GM12878 (cell line): ENCODE measurements at regions not wholly inside any gene's neighbourhood (a gene's known extent, or its start where the extent isn't known, plus 50 kb on each side); places are given as distances from the start of the nearest gene placed in this dataset.

ENCODE experiments used
- ATAC-seq: fragments of 200-7000 bp; cut with Tn5 transposase; 3 replicates; pipeline ENCODE4 v1.9.1; 2020; ENCODE audit warnings: mild to moderate bottlenecking, moderate library complexity
- BruUV-seq: library from RNA; stranded (reverse); fragments of 400-500 nt; replicated peaks from 2 replicates; lab custom pipeline; 2021; lab: Mats Ljungman, UMichigan
- CTCF ChIA-PET: fragments of 300-600 bp; sonication (Branson Sonifier 250); formaldehyde crosslinking; extraction: SDS; loops from one replicate; lab custom pipeline; 2021; ENCODE audit warnings: inconsistent platforms; lab: Yijun Ruan, JAX
- POLR2A ChIA-PET: fragments of 350-600 bp; formaldehyde crosslinking; extraction: SDS; loops from one replicate; lab custom pipeline; 2021; ENCODE audit warnings: inconsistent platforms; lab: Charles Lee
- RAD21 ChIA-PET: fragments of 300-600 bp; sonication (Branson Sonifier 250); formaldehyde crosslinking; loops from one replicate; lab custom pipeline; 2023; ENCODE audit warnings: antibody characterized with exemption; ENCODE audit not compliant: unreplicated experiment; lab: Charles Lee
- SMC1A ChIA-PET: fragments of 300-600 bp; sonication (Branson Sonifier 250); formaldehyde crosslinking; loops from one replicate; lab custom pipeline; 2023; ENCODE audit not compliant: unreplicated experiment, uncharacterized antibody; lab: Charles Lee
- DNase-seq: peaks from one replicate; pipeline ENCODE4 v3.0.0-alpha.2; 2011; ENCODE audit warnings: low read depth, low spot score
- FAIRE-seq: peaks from 3 replicates; lab custom pipeline; 2011; peaks lifted over from hg19 to GRCh38; lab: Jason Lieb, UNC
- H2AFZ ChIP-seq: 2 replicates; pipeline ENCODE4 v1.6.0; 2011; ENCODE audit warnings: low read depth, low read length, control low read depth; ENCODE audit not compliant: control insufficient read depth
- H3K27ac ChIP-seq: 2 replicates; pipeline ENCODE4 v1.5.1; 2011; ENCODE audit warnings: control low read depth; ENCODE audit not compliant: control insufficient read depth, insufficient read depth
- H3K27me3 ChIP-seq, 2 experiments: replicated peaks in 1 of 2; 2 replicates each; pipeline versions ENCODE4 v1.6.0 to v1.6.1; 2011; ENCODE audit warnings: low read length in 1 of 2; ENCODE audit not compliant: control insufficient read depth in 2 of 2, insufficient read depth in 2 of 2
- H3K36me3 ChIP-seq, 2 experiments: 2 replicates each; pipeline ENCODE4 v1.5.1; 2011; ENCODE audit warnings: low read length in 1 of 2; ENCODE audit not compliant: control insufficient read depth in 2 of 2, insufficient read depth in 2 of 2
- H3K4me1 ChIP-seq: 2 replicates; pipeline ENCODE4 v1.6.1; 2011; ENCODE audit warnings: mild to moderate bottlenecking, low read length, moderate library complexity, mixed read lengths; ENCODE audit not compliant: control insufficient read depth, insufficient read depth
- H3K4me2 ChIP-seq: 2 replicates; pipeline ENCODE4 v1.6.0; 2011; ENCODE audit warnings: control low read depth; ENCODE audit not compliant: control insufficient read depth, insufficient read depth
- H3K4me3 ChIP-seq: fragments of 200-600 bp; sonication (generic); 2 replicates; pipeline ENCODE4 v1.5.1; 2016
- H3K79me2 ChIP-seq: 2 replicates; pipeline ENCODE4 v1.6.0; 2011; ENCODE audit warnings: low read length; ENCODE audit not compliant: control insufficient read depth, insufficient read depth
- H3K9ac ChIP-seq: 2 replicates; pipeline ENCODE4 v1.8.0; 2011; ENCODE audit warnings: low read length, control low read depth, mixed read lengths; ENCODE audit not compliant: control insufficient read depth, insufficient read depth
- H3K9me3 ChIP-seq: replicated peaks from 3 replicates; pipeline ENCODE4 v1.5.1; 2011; ENCODE audit warnings: mild to moderate bottlenecking, low read length; ENCODE audit not compliant: control insufficient read depth, insufficient read depth
- H4K20me1 ChIP-seq: 2 replicates; pipeline ENCODE4 v1.6.0; 2011; ENCODE audit not compliant: control insufficient read depth, insufficient read depth
- CHD1 ChIP-seq: IDR thresholded peaks from 2 replicates; pipeline ENCODE4 v1.6.1; 2012; ENCODE audit warnings: low read depth, low read length, improper control_type of control experiment
- CHD4 ChIP-seq: fragments of 200-600 bp; sonication (generic); IDR thresholded peaks from 2 replicates; pipeline ENCODE4 v1.6.1; 2016; ENCODE audit warnings: mild to moderate bottlenecking
- SREBF1 ChIP-seq: IDR thresholded peaks from 2 replicates; pipeline ENCODE4 v1.6.1; 2012; ENCODE audit warnings: mild to moderate bottlenecking, low read length
- TBL1XR1 ChIP-seq: IDR thresholded peaks from 2 replicates; pipeline ENCODE4 v1.6.1; 2012; ENCODE audit warnings: low read depth, low read length, improper control_type of control experiment
- TCF12 ChIP-seq: IDR thresholded peaks from 2 replicates; pipeline ENCODE4 v1.6.1; 2011; ENCODE audit warnings: low read depth, mild to moderate bottlenecking, low read length
- TCF3 ChIP-seq: IDR thresholded peaks from 2 replicates; pipeline ENCODE4 v1.6.1; 2012; ENCODE audit warnings: low read depth, mild to moderate bottlenecking, low read length, borderline replicate concordance; ENCODE audit not compliant: insufficient read depth
- ZNF622 ChIP-seq: fragments of 450-650 bp; IDR thresholded peaks from 2 replicates; pipeline ENCODE4 v1.6.1; 2017; ENCODE audit warnings: mild to moderate bottlenecking, inconsistent platforms
- WGBS: methylation state at CpG from one replicate; pipeline ENCODE4 v1.1.6; 2016; ENCODE audit warnings: low lambda C conversion rate; ENCODE audit not compliant: insufficient replicate concordance, insufficient coverage; ENCODE audit errors: missing lambda C conversion rate; 5-methylcytosine and 5-hydroxymethylcytosine counted together
- in situ Hi-C: fragments of 300-500 bp; cut with MboI; formaldehyde crosslinking; loops from 9 replicates; pipeline ENCODE4 v1.14.3; 2018; ENCODE audit warnings: mixed read lengths
- intact Hi-C: fragments of 100-400 bp; cut with micrococcal nuclease; formaldehyde crosslinking; loops from one replicate; pipeline ENCODE4 v1.14.2; 2022; ENCODE audit not compliant: unreplicated experiment
- TF ChIP-seq, protein P1 (sequence below): IDR thresholded peaks from 2 replicates; pipeline ENCODE4 v1.6.1; 2012; ENCODE audit warnings: low read depth, low read length, improper control_type of control experiment
- TF ChIP-seq, protein P2 (sequence below): fragments of 450-650 bp; IDR thresholded peaks from 2 replicates; pipeline ENCODE4 v1.6.1; 2017; ENCODE audit warnings: borderline replicate concordance
- TF ChIP-seq, protein P3 (sequence below): fragments of 450-650 bp; IDR thresholded peaks from 2 replicates; pipeline ENCODE4 v1.6.1; 2016; ENCODE audit warnings: mild to moderate bottlenecking
- TF ChIP-seq, protein P4 (sequence below): fragments of 450-650 bp; conservative IDR thresholded peaks from 2 replicates; pipeline ENCODE4 v1.6.1; 2017; ENCODE audit warnings: mild to moderate bottlenecking, moderate library complexity
- TF ChIP-seq, protein P5 (sequence below): fragments of 150-350 bp; IDR thresholded peaks from 2 replicates; pipeline ENCODE4 v1.6.1; 2016; ENCODE audit warnings: low read depth, low read length

DNA sequence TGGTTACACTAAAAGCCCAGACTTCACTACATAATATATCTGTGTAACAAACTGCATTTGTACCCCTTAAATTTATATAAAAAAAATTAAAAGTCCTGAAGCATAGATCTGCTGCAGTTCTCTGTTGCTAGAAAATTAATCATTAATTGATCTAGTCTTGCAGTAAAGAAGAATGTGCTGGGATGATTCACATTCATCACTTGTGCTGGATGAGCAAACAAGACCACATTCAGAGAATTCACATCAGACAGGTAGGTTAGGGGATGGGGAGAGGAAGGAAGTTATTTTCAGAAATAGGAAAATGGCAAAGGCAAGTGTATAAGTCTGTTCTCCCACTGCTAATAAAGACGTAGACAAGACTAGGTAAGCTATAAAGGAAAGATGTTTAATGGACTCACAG lies 1019.0 kb downstream of the KCNMA1 start:
- Histone ChIP-seq H3K4me2 (no peak overlapping the region), H2AFZ (no peak overlapping the region), H3K9me3 (no peaks in the 10 kb centered on the region), H3K27ac (no peak overlapping the region), H3K4me1 (no peaks in the 10 kb centered on the region; the same call in 1 of the 2 replicates), H3K4me3 (no peak overlapping the region), H3K79me2 (no peaks in the 10 kb centered on the region), H3K36me3 (no peaks in the 10 kb centered on the region), H3K27me3 (no peaks in the 10 kb centered on the region), H4K20me1 (no peaks in the 10 kb centered on the region), H3K9ac (no peak overlapping the region)
- ChIA-PET CTCF (no interaction called here), POLR2A (no interaction called here), RAD21 (no interaction called here), SMC1A (interaction anchor here (1.0 kb wide), 1 partner anchor 10 kb away, joined by 3 read pairs; no protein-coding TSS in a partner anchor)
- 0% methylated on average over 1 of the region's 1 CpG for WGBS
- DNase-seq (no peak), FAIRE-seq (no peak), ATAC-seq (no peak)
- no peak for TF ChIP-seq ZNF622
- no peak for TF ChIP-seq CHD4
- no peak for TF ChIP-seq CHD1
- no peak for TF ChIP-seq TBL1XR1
- TF ChIP-seq, protein P1, sequence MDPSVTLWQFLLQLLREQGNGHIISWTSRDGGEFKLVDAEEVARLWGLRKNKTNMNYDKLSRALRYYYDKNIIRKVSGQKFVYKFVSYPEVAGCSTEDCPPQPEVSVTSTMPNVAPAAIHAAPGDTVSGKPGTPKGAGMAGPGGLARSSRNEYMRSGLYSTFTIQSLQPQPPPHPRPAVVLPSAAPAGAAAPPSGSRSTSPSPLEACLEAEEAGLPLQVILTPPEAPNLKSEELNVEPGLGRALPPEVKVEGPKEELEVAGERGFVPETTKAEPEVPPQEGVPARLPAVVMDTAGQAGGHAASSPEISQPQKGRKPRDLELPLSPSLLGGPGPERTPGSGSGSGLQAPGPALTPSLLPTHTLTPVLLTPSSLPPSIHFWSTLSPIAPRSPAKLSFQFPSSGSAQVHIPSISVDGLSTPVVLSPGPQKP, result no peak
- TF ChIP-seq SREBF1, result no peak
- TF ChIP-seq, protein P2, sequence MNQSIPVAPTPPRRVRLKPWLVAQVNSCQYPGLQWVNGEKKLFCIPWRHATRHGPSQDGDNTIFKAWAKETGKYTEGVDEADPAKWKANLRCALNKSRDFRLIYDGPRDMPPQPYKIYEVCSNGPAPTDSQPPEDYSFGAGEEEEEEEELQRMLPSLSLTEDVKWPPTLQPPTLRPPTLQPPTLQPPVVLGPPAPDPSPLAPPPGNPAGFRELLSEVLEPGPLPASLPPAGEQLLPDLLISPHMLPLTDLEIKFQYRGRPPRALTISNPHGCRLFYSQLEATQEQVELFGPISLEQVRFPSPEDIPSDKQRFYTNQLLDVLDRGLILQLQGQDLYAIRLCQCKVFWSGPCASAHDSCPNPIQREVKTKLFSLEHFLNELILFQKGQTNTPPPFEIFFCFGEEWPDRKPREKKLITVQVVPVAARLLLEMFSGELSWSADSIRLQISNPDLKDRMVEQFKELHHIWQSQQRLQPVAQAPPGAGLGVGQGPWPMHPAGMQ, result no peak
- TF ChIP-seq TCF3, result no peak
- TF ChIP-seq, protein P3, sequence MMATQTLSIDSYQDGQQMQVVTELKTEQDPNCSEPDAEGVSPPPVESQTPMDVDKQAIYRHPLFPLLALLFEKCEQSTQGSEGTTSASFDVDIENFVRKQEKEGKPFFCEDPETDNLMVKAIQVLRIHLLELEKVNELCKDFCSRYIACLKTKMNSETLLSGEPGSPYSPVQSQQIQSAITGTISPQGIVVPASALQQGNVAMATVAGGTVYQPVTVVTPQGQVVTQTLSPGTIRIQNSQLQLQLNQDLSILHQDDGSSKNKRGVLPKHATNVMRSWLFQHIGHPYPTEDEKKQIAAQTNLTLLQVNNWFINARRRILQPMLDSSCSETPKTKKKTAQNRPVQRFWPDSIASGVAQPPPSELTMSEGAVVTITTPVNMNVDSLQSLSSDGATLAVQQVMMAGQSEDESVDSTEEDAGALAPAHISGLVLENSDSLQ, result no peak
- TF ChIP-seq, protein P4, sequence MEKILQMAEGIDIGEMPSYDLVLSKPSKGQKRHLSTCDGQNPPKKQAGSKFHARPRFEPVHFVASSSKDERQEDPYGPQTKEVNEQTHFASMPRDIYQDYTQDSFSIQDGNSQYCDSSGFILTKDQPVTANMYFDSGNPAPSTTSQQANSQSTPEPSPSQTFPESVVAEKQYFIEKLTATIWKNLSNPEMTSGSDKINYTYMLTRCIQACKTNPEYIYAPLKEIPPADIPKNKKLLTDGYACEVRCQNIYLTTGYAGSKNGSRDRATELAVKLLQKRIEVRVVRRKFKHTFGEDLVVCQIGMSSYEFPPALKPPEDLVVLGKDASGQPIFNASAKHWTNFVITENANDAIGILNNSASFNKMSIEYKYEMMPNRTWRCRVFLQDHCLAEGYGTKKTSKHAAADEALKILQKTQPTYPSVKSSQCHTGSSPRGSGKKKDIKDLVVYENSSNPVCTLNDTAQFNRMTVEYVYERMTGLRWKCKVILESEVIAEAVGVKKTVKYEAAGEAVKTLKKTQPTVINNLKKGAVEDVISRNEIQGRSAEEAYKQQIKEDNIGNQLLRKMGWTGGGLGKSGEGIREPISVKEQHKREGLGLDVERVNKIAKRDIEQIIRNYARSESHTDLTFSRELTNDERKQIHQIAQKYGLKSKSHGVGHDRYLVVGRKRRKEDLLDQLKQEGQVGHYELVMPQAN, result no peak
- no peak for TF ChIP-seq TCF12
- TF ChIP-seq, protein P5, sequence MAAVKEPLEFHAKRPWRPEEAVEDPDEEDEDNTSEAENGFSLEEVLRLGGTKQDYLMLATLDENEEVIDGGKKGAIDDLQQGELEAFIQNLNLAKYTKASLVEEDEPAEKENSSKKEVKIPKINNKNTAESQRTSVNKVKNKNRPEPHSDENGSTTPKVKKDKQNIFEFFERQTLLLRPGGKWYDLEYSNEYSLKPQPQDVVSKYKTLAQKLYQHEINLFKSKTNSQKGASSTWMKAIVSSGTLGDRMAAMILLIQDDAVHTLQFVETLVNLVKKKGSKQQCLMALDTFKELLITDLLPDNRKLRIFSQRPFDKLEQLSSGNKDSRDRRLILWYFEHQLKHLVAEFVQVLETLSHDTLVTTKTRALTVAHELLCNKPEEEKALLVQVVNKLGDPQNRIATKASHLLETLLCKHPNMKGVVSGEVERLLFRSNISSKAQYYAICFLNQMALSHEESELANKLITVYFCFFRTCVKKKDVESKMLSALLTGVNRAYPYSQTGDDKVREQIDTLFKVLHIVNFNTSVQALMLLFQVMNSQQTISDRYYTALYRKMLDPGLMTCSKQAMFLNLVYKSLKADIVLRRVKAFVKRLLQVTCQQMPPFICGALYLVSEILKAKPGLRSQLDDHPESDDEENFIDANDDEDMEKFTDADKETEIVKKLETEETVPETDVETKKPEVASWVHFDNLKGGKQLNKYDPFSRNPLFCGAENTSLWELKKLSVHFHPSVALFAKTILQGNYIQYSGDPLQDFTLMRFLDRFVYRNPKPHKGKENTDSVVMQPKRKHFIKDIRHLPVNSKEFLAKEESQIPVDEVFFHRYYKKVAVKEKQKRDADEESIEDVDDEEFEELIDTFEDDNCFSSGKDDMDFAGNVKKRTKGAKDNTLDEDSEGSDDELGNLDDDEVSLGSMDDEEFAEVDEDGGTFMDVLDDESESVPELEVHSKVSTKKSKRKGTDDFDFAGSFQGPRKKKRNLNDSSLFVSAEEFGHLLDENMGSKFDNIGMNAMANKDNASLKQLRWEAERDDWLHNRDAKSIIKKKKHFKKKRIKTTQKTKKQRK, result no peak
- intact Hi-C loops, result no loop called here
- in situ Hi-C loops, result no loop called here
- BruUV-seq, result no TSS peak
